HG03354 (cell line): ENCODE measurements at regions not wholly inside any gene's neighbourhood (a gene's known extent, or its start where the extent isn't known, plus 50 kb on each side); places are given as distances from the start of the nearest gene placed in this dataset.
"Not testable (repeated sequence)": the region's sequence is repeated elsewhere in the genome, so short reads cannot be mapped to it uniquely, and the experiment has no call there.

ENCODE experiments used
- ATAC-seq: cut with Tn5 transposase; IDR thresholded peaks from one replicate; pipeline ENCODE4 v1.9.1; 2021; ENCODE audit warnings: mild to moderate bottlenecking; ENCODE audit not compliant: unreplicated experiment, poor library complexity, severe bottlenecking

- ATAC-seq: no peak
These were observed 360.1 kb upstream of the CHAC2 start for GRCh38 chr2:53407363-53408080.

DNA sequence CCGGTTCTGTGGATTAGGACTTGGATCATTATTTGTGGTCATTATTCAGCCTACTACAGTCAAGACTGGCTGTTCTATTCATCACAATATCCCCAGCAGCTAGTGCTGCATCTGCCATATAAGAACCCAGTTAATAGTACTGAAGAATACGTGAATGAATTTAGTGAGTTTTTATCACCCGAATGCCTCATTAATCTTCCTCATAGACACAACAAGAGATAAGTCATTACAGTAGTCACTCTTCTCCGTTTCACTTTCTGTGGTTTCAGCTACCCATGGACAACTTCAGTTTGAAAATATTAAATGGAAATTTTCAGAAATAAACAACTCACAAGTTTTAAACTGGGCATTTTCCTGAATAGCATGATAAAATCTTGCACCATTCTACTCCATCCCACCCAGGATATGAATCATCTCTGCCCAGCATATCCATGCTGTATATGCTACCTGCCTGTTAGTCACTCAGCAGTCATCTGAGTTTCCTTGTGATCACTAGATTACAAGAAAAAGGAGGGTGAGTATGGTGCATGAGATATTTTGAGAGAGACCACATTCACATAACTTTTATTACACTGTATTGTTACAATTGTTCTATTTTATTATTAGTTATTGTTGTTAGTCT, 363.7 kb upstream of the CHAC2 start:
- ATAC-seq: peak; percentile 60

- ATAC-seq: no peak
These were observed 370.5 kb upstream of the CHAC2 start for GRCh38 chr2:53397085-53397484.

GRCh38 chr2:53381271-53381670, 386.3 kb upstream of the CHAC2 start:
- ATAC-seq: no peak

- no peak for ATAC-seq
These were observed 388.1 kb upstream of the CHAC2 start for GRCh38 chr2:53379547-53379946.

DNA sequence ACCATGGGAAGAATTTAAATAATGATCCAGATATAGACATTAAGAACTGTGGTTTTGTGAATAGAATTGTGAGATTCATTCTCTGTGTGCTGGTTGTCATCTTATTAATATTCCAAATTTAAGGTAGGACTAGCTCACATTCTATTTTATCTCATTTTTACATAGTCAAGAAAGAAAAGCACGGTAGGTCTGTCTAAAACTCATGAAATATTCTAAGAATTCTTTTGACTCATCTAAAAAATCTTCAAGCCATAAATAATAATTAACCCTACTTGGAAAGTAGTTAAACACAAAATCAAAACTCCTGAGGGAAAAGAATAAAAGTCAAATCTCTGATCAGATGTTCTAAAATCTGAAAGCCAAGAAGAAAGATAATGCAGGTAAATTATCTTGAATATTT, 388.8 kb upstream of the CHAC2 start:
- ATAC-seq: no peak

DNA sequence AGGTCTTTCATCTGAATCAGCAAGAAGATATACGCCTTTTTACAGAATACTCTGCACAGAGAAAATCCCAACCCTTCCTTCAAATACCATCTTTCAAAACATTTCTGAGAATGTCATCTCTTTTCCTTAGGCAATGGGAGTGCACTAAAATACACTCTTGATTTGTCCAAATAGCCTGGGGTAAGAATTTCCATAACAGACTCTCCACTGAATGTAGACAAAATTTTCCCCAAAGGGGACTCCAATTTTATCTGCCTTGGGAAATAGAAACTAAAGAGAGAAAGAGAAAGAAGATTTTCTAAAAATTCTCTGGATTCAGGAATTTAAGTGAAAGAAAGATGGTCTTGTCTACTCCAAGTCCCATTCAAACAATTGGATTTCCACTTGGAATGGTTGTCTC, 394.5 kb upstream of the CHAC2 start:
- no peak for ATAC-seq

DNA sequence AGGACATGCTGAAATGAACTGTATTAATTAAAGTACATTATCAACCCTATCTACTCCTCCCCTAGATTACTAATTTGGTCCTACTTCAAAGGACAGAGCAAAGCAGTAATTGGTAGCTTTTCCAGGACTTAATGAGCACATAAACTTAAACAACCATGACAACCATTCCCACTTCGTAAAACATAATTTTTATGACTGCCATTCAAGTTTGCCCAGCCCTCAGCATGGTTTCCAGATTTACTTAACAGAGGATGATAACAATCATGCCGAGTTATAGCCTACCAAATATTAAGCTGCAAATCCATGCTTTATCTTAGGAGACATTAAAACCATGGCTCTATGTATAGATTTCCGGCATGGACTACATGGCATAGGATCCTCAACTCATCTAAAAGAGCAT, 401.1 kb upstream of the CHAC2 start:
- ATAC-seq: no peak

- no peak for ATAC-seq
These were observed 404.7 kb upstream of the CHAC2 start for GRCh38 chr2:53362934-53363333.

- no peak for ATAC-seq
These were observed 411.2 kb upstream of the CHAC2 start for GRCh38 chr2:53356291-53356905.

DNA sequence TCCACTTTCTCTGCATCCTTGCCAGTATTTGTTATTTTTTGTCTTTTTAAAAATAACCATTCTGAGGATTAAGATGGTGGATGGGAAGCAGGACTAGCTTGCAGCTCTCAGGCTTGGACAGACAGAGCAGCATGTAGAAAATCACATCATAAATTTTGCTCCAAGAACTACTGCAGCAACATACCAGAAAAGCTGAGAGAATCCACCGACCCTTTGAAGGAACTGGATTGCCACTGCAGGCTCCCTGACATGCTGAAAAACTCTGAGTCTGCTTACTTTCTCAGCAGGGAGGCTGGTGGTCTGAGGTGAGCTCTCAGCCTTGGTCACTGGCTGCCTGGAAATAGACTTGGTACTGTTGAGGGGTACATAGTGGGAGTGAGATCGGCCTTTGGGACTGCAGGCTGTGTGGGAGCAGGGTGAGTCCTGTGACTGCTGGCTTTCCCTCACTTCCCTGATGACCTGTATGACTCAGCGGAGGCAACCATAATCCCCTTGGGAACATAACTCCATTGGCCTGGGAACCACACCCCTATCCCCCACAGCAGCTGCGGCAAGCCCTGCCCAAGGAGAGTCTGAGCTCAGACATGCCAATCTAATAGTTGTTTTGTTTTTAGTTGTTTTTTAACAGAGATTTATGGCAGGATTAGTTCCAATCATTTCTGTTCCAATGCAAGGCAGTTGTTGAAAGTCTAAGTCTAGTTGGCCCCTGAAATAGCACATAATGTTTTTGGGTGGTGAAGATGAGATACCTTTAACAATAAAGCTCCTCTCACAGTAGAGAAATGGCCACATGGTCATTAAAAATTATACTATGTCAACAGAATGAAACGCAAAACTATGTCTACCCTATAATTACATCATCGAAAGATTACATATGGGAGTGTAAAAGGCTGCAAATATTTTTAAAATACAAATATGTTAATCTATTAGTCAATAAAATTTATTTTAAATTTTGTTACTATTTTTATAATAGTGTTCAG, 414.2 kb upstream of the CHAC2 start:
- no peak for ATAC-seq

DNA sequence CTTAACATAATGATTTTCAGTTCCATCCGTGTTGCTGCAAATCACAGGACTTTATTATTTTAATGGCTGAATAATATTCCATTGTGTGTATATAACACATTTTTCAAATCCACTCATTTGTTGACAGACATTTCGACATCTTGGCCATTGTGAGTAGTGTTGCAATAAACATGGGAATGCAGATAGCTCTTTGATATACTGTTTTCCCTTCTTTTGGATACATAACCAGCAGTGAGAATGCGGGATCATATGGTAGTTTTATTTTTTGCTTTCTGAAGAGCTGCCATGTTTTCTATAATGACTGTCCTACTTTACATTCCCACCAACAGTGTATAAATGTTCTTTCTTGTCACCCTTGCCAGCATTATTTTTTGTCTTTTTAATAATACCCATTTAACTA, 420.3 kb upstream of the CHAC2 start:
- ATAC-seq: no peak

GRCh38 chr2:53342248-53342647, 425.4 kb upstream of the CHAC2 start:
- no peak for ATAC-seq

DNA sequence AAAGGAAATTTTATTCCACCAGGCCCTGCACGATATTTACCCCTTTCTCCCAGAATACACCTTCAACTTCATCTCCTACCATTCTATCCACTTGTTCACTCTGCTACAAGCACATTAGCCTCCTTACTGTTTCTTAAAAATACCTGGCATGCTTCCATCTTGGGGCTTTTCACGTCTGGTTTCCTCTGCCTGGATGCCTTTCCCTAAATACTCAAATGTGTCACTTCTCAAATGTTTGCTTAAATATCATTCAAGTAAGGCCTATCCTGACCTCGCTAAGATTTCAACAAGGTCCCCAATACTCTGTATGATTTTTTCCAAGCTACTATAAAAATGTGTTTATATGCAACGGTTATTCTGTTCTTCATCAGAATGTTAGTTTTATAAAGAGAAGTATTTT, 433.0 kb upstream of the CHAC2 start:
- ATAC-seq: no peak

DNA sequence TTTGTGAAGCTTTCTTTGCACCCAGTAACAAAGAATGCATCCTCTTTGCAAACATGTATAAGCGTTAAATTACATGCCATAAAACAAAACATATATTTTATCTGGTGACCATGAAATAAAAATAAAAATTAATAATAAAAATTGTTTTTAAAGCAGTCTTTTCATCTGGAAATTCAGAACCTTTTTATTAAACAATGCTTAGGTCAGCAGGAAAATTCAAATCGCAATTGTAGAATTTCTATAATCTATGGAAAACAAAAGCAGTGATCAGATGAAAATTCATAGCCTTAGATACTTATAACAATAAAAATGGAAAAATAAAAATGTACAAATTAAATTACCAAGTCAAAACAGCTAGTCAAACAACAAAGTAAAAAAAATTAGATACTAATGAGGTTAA, 435.9 kb upstream of the CHAC2 start:
- no peak for ATAC-seq

- no peak for ATAC-seq
These were observed 449.7 kb upstream of the CHAC2 start for GRCh38 chr2:53317861-53318260.

DNA sequence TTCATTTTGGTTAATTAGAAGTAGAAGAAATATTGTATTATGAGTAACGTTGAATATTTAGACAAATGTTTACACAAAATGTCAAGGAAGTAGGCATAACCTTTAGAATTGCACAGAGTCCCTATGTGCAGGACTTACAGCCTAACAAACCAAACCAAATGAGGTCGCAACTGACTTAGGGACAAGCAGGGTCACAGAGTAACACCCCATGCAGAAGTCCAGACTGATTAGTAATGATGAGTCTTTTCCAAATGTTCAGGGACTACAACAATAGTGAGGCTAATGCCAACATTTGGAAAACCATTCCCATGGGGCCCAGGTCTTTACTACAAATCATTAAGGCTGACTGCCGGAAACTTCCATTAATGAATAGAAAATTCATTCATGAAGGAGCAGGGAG, 452.5 kb upstream of the CHAC2 start:
- no peak for ATAC-seq

DNA sequence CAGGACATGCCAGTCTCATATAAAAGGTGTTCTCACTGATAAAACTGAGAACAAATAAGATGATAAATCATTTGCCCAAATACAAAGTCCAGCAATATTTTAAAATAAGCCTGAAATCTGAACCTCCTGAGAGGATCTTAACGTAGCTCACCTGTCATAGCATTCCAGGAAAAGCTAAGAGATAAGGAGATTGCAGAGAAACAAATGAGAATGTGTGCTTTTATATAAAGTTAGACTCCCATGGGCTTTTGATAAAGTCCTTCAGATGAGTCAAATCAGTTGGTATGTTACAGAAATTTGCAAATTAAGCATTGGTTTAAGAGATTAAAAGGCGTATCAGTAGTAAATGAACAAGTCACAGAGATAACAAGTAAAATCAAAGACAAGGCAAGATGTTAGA, 452.9 kb upstream of the CHAC2 start:
- no peak for ATAC-seq

- ATAC-seq: not testable (repeated sequence)
These were observed 454.0 kb upstream of the CHAC2 start for GRCh38 chr2:53313644-53314043.

DNA sequence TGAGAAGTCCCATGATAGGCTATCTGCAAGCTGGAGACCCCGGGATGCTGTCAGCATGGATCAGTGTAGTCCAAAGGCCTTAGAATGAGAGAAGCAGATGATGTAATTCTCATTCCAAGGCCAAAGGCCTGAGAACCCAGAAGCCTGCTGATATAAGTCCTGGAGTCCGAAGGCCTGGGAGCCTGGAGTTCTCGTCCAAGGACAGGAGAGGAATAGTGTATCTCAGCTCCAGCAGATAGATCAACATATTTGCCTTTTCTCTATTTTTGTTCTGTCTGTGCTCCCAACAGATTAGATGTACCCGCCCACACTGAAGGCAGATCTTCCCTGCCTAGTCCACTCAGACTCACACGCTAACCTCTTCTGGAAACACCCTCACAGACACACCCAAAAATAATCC, 454.9 kb upstream of the CHAC2 start:
- ATAC-seq: no peak
